ENCODE measurements at regions not wholly inside any gene's neighbourhood (a gene's known extent, or its start where the extent isn't known, plus 50 kb on each side); places are given as distances from the start of the nearest gene placed in this dataset.

DNA sequence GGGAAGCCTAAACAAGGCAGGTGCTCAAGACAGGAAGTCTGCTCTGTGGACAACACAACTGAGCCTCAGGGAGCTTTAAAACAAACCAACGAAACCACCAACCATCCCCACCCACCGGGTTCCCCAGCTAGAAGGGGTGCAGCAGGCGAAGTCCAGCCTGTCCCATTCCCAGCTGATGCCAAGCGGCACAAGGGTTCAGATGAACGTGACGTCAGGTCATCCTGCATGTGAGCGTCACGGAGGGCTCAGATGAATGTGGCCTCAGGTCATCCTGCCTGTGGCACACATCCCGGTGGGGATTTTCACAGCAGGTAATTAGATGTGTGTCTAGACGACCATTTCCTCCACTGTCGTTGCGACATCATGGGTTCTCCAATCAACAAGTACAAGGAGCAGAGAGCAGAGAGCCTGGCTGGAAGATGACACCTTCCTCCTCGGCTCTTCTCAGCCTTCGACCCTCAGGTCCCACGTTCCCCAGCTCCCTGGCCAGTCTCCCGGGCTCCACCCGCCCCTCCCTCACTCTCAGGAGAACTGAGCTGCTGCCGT lies 246.5 kb downstream of the FOXL1 start:
- TF ChIP-seq, protein P1, sequence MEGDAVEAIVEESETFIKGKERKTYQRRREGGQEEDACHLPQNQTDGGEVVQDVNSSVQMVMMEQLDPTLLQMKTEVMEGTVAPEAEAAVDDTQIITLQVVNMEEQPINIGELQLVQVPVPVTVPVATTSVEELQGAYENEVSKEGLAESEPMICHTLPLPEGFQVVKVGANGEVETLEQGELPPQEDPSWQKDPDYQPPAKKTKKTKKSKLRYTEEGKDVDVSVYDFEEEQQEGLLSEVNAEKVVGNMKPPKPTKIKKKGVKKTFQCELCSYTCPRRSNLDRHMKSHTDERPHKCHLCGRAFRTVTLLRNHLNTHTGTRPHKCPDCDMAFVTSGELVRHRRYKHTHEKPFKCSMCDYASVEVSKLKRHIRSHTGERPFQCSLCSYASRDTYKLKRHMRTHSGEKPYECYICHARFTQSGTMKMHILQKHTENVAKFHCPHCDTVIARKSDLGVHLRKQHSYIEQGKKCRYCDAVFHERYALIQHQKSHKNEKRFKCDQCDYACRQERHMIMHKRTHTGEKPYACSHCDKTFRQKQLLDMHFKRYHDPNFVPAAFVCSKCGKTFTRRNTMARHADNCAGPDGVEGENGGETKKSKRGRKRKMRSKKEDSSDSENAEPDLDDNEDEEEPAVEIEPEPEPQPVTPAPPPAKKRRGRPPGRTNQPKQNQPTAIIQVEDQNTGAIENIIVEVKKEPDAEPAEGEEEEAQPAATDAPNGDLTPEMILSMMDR (IDR thresholded peaks at IDR 0.05) = no peak
- no peak for TF ChIP-seq ZFX (IDR thresholded peaks at IDR 0.05; ENCODE audit: borderline replicate concordance)

All from 22Rv1 (cell line).